NCI-H460 (cell line): ENCODE measurements at regions not wholly inside any gene's neighbourhood (a gene's known extent, or its start where the extent isn't known, plus 50 kb on each side); places are given as distances from the start of the nearest gene placed in this dataset.
"Not testable (repeated sequence)": the region's sequence is repeated elsewhere in the genome, so short reads cannot be mapped to it uniquely, and the experiment has no call there.

Experiments used
- DNase-seq: peaks from one replicate; pipeline ENCODE4 v3.0.0-alpha.2; 2016; ENCODE audit warnings: low read depth; ENCODE audit errors: extremely low read depth

- not testable (repeated sequence) for DNase-seq
Observed at GRCh38 chr9:42656789-42657188, 473.3 kb downstream of the SPATA31A6 start.

DNA sequence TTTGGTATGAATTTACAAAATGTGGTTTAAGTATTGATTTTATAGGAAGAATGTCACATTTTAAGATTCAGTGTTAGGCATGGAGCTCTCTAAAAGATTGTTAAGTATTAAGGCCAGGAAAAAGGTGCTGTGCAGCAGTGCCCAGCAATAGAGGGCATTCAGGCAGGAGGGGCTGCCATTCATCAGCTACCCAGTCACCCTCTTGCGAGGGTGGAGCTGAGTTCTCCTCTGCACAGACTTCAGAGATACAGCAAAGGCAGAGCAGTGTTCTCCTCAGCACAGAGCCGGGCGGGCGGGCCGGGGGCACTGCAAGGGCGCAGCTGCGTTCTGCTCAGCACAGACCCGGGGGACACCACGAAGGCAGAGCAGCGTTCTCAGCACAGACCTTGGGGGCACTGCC lies 474.0 kb downstream of the SPATA31A6 start:
- DNase-seq = not testable (repeated sequence)

GRCh38 chr9:42697146-42697545 lies 513.7 kb downstream of the SPATA31A6 start:
- DNase-seq = not testable (repeated sequence)

DNA sequence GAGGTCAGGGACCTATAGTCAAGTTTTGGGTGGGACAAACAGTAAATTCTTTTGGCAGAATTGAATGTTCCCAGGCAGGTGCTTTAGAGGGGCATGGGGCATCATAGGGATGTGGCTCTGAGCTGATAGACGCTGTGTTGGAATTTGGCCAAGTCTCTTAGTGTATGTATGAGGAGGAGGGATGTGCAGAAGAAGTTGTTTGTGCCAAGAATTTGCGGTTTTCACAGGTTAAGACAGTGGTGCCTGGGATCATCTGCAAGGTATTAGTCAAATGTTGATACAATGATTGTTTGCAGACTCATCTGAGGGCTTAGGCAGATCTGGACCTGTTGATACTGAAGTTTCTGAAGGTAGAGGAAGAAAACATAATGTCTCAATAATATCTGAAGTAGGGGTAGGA lies 519.4 kb downstream of the SPATA31A6 start:
- not testable (repeated sequence) for DNase-seq

DNA sequence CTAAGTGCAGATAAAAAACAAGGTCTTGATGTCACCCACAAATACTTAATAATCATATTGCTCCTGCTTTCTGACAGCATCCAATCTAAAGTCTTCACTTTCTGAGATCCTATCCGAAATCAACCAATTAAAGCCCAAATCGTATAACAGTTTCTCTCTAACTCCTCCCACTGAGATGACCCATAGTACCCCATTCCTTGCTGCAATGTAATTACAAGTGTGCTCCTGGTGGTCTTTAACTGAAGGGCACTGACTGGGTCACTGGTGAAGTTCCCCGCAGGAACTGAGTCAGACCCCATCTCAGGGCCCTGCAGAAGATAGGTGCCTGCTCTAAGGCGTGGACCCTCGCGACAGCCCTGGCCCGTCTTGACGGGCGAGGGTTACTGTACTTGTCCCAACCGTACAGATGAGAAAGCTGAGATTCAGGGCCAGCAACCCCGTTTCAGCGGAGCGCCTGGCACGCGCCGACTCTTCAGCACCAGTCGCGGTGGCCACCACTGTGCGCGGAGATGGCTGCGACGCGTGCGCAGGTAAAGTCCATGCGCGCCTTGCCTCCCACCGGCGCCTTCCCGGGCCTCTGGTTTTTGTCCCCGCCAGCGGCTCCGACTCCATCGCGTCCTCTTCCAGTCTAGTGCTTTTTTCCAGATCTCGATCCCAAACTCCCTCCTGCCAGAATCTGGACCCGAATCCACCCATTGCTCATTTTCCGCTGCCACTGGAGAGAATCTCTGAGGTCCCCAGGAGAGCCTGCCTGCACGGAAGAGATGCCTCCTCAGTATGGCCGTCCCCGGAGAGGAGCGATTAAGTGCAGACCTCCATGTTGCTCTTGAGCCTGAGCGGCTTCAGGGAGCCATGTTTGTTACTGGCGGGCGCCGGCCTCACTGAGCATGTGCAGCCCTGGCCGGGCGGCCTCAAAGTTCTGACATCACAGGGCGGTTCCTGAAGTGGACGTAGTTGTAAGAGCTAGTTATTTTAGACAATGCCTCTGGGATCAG lies 541.7 kb downstream of the SPATA31A6 start:
- DNase-seq = not testable (repeated sequence)

GRCh38 chr9:42743030-42743814 lies 559.8 kb downstream of the SPATA31A6 start:
- DNase-seq = peak; percentile 2

GRCh38 chr9:42757251-42757650 lies 573.8 kb downstream of the SPATA31A6 start:
- not testable (repeated sequence) for DNase-seq

DNA sequence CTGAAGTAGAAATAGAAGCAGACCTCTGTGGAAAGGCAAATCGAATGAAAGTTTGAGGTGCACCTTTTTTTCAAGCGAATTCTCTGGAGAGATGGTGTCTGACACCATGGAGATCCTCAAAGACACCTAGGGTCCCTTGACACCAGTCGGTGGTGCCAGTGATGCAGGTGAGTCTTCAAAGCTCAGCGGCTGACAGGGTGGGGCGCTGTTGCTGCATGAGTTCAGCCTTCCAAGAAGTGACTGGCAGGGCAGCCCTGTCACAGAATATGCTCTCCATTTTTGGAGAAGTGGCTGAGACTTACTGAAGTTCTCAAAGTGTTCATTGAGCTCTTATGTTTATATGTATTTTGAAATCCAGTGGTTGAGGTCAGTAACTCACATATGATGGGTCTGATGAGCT lies 575.9 kb downstream of the SPATA31A6 start:
- not testable (repeated sequence) for DNase-seq

GRCh38 chr9:42782201-42782600 lies 598.7 kb downstream of the SPATA31A6 start:
- DNase-seq = not testable (repeated sequence)

GRCh38 chr9:42792725-42793124 lies 609.3 kb downstream of the SPATA31A6 start:
- not testable (repeated sequence) for DNase-seq

- not testable (repeated sequence) for DNase-seq
Observed at GRCh38 chr9:42798571-42798970, 615.1 kb downstream of the SPATA31A6 start.

GRCh38 chr9:42802716-42803115 lies 619.3 kb downstream of the SPATA31A6 start:
- DNase-seq = not testable (repeated sequence)

GRCh38 chr9:42806674-42807073 lies 623.2 kb downstream of the SPATA31A6 start:
- not testable (repeated sequence) for DNase-seq

DNA sequence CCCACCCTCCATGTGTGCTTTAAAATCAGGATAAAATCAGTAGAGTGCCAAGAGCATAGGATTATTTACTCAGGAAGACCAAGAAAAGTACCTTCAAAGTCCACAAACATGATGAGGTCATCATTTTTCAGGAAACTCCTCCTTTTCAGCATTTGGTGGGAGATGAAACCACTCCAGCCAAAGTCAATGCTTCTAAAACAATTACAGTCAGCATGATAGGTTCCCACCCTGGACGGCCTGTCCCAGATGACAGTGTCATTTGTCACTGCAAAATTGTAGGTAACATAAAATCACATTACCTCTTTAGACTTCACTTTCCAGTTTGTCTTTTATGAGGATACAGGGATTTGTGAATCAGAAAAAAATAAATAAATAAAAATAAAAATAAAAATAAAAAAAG lies 638.0 kb downstream of the SPATA31A6 start:
- not testable (repeated sequence) for DNase-seq

GRCh38 chr9:42848156-42848555 lies 664.7 kb downstream of the SPATA31A6 start:
- not testable (repeated sequence) for DNase-seq

DNA sequence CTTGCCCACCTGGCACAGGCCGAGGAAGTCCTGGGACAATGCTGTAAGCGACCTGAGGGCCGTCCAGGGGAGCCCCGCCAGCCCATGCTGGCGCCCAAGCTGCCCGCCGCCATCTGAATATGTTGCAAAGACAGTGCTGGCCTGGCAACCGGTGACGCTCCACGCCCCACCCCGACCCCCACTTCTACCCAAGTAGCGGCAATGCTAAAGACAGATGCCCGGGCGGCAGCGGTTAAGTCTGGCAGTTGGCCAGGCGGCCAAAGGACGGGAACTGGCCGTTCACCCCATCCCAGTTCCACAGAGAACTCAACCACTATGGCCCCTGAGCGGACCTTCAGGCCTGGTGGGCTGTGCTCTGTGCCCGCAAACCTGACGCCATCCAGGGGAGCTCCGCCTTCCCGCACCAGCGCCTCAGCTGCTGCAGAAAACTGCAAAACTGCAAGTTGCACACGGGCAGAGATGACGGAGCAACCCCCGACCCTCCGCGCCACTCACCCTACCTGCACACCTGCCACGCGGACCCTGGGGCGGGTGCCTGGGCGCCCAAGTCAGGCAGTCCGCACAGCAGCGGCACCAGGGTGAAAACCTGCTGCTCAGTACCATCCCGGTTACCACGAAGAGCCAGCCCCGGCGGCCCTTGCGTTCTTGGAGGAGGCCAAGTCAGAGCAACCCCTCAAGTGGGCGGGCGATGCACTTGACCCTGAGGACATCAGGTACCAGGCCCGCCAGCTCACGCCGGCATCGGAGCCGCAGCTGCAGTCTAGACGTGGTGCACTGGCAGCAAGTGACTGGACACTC lies 667.6 kb downstream of the SPATA31A6 start:
- DNase-seq = not testable (repeated sequence)

DNA sequence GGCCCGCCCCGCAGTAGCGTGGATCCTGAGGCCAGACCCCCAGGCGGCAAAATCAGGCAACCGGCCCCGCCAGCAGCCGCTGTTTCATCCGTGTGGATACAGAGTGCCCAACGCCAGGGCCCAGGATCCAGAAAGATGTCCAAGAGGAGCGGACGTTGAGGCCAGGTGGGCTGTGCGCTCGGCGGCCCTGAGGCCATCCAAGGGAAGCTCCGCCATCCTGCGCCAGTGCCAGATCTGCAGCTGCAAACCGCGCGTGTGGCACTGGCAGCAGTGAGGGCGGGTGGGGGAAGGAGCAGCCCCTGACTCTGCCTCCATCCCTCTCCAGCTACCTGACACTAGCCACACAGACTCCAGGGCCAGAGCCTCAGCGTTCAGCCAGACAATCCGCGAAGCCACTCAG lies 668.2 kb downstream of the SPATA31A6 start:
- DNase-seq = not testable (repeated sequence)

DNA sequence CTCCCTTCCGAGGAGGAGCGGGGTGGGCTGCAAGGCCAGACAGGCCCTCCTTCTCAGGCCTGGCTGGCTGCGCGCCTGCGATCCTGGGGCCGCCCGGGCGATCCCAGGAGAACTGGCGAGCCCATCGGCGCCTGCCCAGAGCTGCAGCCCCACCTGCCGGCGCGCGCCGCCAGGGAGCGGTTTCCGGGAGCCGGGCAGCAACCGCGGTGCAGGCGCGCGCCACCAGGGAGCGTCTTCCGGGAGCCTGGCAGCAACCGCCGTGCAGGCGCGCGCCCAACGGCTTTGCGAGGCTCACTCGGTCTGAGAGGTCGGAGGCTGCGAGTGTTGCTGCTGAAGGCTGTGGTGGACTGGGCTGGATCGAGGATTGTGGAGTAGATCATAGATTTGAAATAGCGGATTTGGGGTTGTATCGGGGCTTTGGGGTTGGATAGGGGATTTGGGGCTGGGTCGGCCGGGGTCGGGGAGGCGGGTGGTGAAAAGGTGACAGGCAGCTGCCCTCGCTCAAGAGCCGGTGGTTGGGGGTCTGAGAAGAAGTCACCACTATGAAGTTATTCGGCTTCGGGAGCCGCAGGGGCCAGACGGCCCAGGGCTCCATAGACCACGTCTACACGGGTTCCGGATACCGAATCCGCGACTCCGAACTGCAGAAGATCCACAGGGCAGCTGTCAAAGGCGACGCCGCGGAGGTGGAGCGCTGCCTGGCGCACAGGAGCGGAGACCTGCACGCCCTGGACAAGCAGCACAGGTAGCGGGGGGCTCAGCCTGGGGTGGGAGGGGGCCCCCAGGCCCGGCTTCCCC lies 668.9 kb downstream of the SPATA31A6 start:
- not testable (repeated sequence) for DNase-seq

GRCh38 chr9:42860133-42860532 lies 676.7 kb downstream of the SPATA31A6 start:
- not testable (repeated sequence) for DNase-seq

DNA sequence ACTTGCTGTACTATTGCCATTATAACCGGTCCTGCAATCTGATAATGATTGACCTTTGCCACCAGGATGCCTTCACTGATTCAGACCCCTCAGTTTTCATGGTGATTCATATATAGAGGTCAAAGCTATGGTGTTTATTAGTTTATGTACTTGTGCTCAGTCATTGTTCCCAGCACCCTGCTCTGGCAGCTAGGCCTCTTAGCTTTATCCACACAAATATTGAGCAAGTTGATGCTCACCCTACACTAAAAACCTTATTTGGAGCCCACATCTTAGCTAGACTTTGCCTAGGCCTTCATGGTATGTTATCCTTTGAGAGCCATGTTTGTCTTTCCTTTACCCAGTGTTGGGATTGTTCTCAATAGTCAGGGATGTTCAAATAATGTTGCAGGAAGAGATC lies 679.0 kb downstream of the SPATA31A6 start:
- not testable (repeated sequence) for DNase-seq
